PC-3 (cell line): ENCODE measurements at regions not wholly inside any gene's neighbourhood (a gene's known extent, or its start where the extent isn't known, plus 50 kb on each side); places are given as distances from the start of the nearest gene placed in this dataset.

Experiments
- ATAC-seq: fragments of 200-7000 bp; cut with Tn5 transposase; 2 replicates; pipeline ENCODE4 v1.9.1; 2020; ENCODE audit warnings: mild to moderate bottlenecking, moderate library complexity
- BruUV-seq: library from RNA; stranded (reverse); fragments of 400-500 nt; replicated peaks from 2 replicates; lab custom pipeline; 2021; lab: Mats Ljungman, UMichigan
- CTCF ChIA-PET: fragments of 300-600 bp; sonication (Branson Sonifier 250); formaldehyde crosslinking; loops from one replicate; lab custom pipeline; 2022; ENCODE audit warnings: antibody characterized with exemption; lab: Charles Lee
- POLR2A ChIA-PET: fragments of 300-600 bp; sonication (Branson Sonifier 250); formaldehyde crosslinking; loops from one replicate; lab custom pipeline; 2022; ENCODE audit warnings: antibody characterized with exemption; ENCODE audit not compliant: unreplicated experiment; lab: Charles Lee
- DNase-seq: peaks from one replicate; pipeline ENCODE4 v3.0.0-alpha.2; 2015
- H2AFZ ChIP-seq: fragments of 300-600 bp; sonication (generic); 2 replicates; pipeline ENCODE4 v1.6.0; 2016; ENCODE audit warnings: antibody characterized with exemption, low read length
- H3F3A ChIP-seq: fragments of 300-600 bp; sonication (generic); one replicate; pipeline ENCODE4 v1.6.0; 2017; ENCODE audit warnings: antibody characterized with exemption, low read length, control low read depth, mild to moderate bottlenecking; ENCODE audit not compliant: unreplicated experiment
- H3K27ac ChIP-seq: fragments of 300-600 bp; sonication (generic); 2 replicates; pipeline ENCODE4 v1.5.1; 2016; ENCODE audit warnings: mild to moderate bottlenecking, low read length
- H3K27me3 ChIP-seq: fragments of 300-600 bp; sonication (generic); 2 replicates; pipeline ENCODE4 v1.6.1; 2016; ENCODE audit warnings: low read length, mixed read lengths
- H3K36me3 ChIP-seq: fragments of 300-600 bp; sonication (generic); 2 replicates; pipeline ENCODE4 v1.6.1; 2016; ENCODE audit warnings: low read depth, mixed run types, low read length, mixed read lengths
- H3K4me1 ChIP-seq: fragments of 300-600 bp; sonication (generic); 2 replicates; pipeline ENCODE4 v1.5.1; 2016; ENCODE audit warnings: low read length; ENCODE audit not compliant: insufficient read depth
- H3K4me2 ChIP-seq: fragments of 300-600 bp; sonication (generic); 2 replicates; pipeline ENCODE4 v1.6.0; 2016; ENCODE audit warnings: low read length
- H3K4me3 ChIP-seq: fragments of 300-600 bp; sonication (generic); 2 replicates; pipeline ENCODE4 v1.5.1; 2016; ENCODE audit warnings: mild to moderate bottlenecking, low read length, mixed read lengths
- H3K79me2 ChIP-seq: fragments of 300-600 bp; sonication (generic); 2 replicates; pipeline ENCODE4 v1.6.1; 2017; ENCODE audit warnings: low read length, mixed read lengths
- H3K9ac ChIP-seq: fragments of 300-600 bp; sonication (generic); 2 replicates; pipeline ENCODE4 v1.6.0; 2016; ENCODE audit warnings: mild to moderate bottlenecking, low read length
- H3K9me2 ChIP-seq: fragments of 300-600 bp; sonication (generic); replicated peaks from 2 replicates; pipeline ENCODE4 v1.6.1; 2016; ENCODE audit warnings: mixed run types, low read length, mixed read lengths
- H3K9me3 ChIP-seq: fragments of 300-600 bp; sonication (generic); 2 replicates; pipeline ENCODE4 v1.6.1; 2016; ENCODE audit warnings: low read length, mixed read lengths
- H4K20me1 ChIP-seq: fragments of 300-600 bp; sonication (generic); 2 replicates; pipeline ENCODE4 v1.6.1; 2016; ENCODE audit warnings: low read length, mixed read lengths
- CTCF ChIP-seq: fragments of 300-600 bp; sonication (generic); conservative IDR thresholded peaks from 2 replicates; pipeline ENCODE4 v1.5.1; 2017; ENCODE audit warnings: antibody characterized with exemption, low read depth, mild to moderate bottlenecking, low read length
- EZH2 ChIP-seq: fragments of 300-600 bp; sonication (generic); IDR thresholded peaks from one replicate; pipeline ENCODE4 v1.6.1; 2017; ENCODE audit warnings: antibody characterized with exemption, mild to moderate bottlenecking, low read length; ENCODE audit not compliant: unreplicated experiment
- EZH2phosphoT487 ChIP-seq: fragments of 300-600 bp; sonication (generic); IDR thresholded peaks from 2 replicates; pipeline ENCODE4 v1.6.1; 2018; ENCODE audit warnings: mild to moderate bottlenecking, antibody characterized with exemption, low read length, borderline replicate concordance
- intact Hi-C: fragments of 100-400 bp; cut with micrococcal nuclease; formaldehyde crosslinking; loops from 2 replicates; pipeline ENCODE4 v1.9.0; 2023

- H3K36me3 ChIP-seq: no peaks in the 10 kb centered on the region
- H3K4me1 ChIP-seq: no peaks in the 10 kb centered on the region
- CTCF ChIA-PET: no interaction called here
- H4K20me1 ChIP-seq: no peaks in the 10 kb centered on the region
- no peak overlapping the region for H3K27ac ChIP-seq
- H3K9me2 ChIP-seq: no peaks in the 10 kb centered on the region
- no peak overlapping the region for H3K4me2 ChIP-seq
- POLR2A ChIA-PET: no interaction called here
- ATAC-seq (no peak), DNase-seq (no peak)
- no peaks in the 10 kb centered on the region for H3F3A ChIP-seq
- no peak overlapping the region for H3K4me3 ChIP-seq
- intact Hi-C loops: no loop called here
- no TSS peak for BruUV-seq
- peaks cover 33% of the 10 kb centered on the region for H3K9me3 ChIP-seq
- no peak overlapping the region for H2AFZ ChIP-seq
- H3K27me3 ChIP-seq: peaks cover 6% of the 10 kb centered on the region; the same call in 1 of the 2 replicates
- no peaks in the 10 kb centered on the region for H3K79me2 ChIP-seq
- TF ChIP-seq EZH2 (no peak), EZH2phosphoT487 (no peak), CTCF (no peak)
- no peak overlapping the region for H3K9ac ChIP-seq
Measured at GRCh38 chr19:56916528-56916927, 76.0 kb upstream of the PEG3 start.

DNA sequence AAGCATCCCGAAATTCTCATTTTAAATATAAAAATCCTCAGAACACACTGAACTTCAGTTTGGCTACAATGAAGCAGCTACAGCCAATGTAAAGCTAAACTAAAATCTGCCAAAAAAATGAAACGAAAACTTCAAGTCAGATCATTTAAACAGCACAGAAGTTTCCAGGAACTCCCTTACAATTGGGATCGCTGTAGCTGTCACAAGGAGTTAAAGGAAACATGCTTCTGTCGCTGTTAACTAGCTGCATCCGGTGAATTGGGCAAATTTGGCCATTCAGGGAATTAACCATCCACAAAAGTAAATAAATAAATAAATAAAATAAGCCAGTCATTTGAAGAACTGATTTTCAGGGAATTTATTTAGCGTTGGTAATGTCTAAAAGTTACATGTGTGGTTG lies 77.0 kb upstream of the PEG3 start:
- no TSS peak for BruUV-seq
- intact Hi-C loops: no loop called here
- H3K4me1 ChIP-seq: no peaks in the 10 kb centered on the region
- POLR2A ChIA-PET: no interaction called here
- H4K20me1 ChIP-seq: no peaks in the 10 kb centered on the region
- no peak overlapping the region for H3K4me3 ChIP-seq
- CTCF ChIA-PET: no interaction called here
- no peak overlapping the region for H2AFZ ChIP-seq
- no peak overlapping the region for H3K9ac ChIP-seq
- H3K9me3 ChIP-seq: peaks cover 30% of the 10 kb centered on the region
- H3F3A ChIP-seq: no peaks in the 10 kb centered on the region
- ATAC-seq (no peak), DNase-seq (no peak)
- H3K36me3 ChIP-seq: no peaks in the 10 kb centered on the region
- H3K27ac ChIP-seq: no peak overlapping the region
- TF ChIP-seq EZH2: no peak
- TF ChIP-seq EZH2phosphoT487: no peak
- no peak for TF ChIP-seq CTCF
- no peak overlapping the region for H3K4me2 ChIP-seq
- no peaks in the 10 kb centered on the region for H3K9me2 ChIP-seq
- peaks cover 4% of the 10 kb centered on the region; the same call in 1 of the 2 replicates for H3K27me3 ChIP-seq
- H3K79me2 ChIP-seq: no peaks in the 10 kb centered on the region

- H3K79me2 ChIP-seq: no peaks in the 10 kb centered on the region
- H2AFZ ChIP-seq: no peak overlapping the region
- no peak overlapping the region for H3K4me2 ChIP-seq
- POLR2A ChIA-PET: no interaction called here
- H3K9ac ChIP-seq: no peak overlapping the region
- H4K20me1 ChIP-seq: no peaks in the 10 kb centered on the region
- no peak overlapping the region for H3K4me3 ChIP-seq
- no peaks in the 10 kb centered on the region for H3F3A ChIP-seq
- TF ChIP-seq EZH2: no peak
- TF ChIP-seq EZH2phosphoT487: no peak
- TF ChIP-seq CTCF: no peak
- H3K27ac ChIP-seq: no peak overlapping the region
- no peaks in the 10 kb centered on the region for H3K9me2 ChIP-seq
- intact Hi-C loops: no loop called here
- ATAC-seq (no peak), DNase-seq (no peak)
- peaks cover 30% of the 10 kb centered on the region for H3K9me3 ChIP-seq
- H3K36me3 ChIP-seq: no peaks in the 10 kb centered on the region
- BruUV-seq: no TSS peak
- no peaks in the 10 kb centered on the region for H3K4me1 ChIP-seq
- CTCF ChIA-PET: no interaction called here
- H3K27me3 ChIP-seq: peaks cover 4% of the 10 kb centered on the region; the same call in 1 of the 2 replicates
Measured at GRCh38 chr19:56917998-56918397, 77.5 kb upstream of the PEG3 start.
